Cerebellar cortex (tissue), 1 donor: ENCODE measurements at regions not wholly inside any gene's neighbourhood (a gene's known extent, or its start where the extent isn't known, plus 50 kb on each side); places are given as distances from the start of the nearest gene placed in this dataset.

ENCODE experiments used
- DNase-seq: peaks from one replicate; pipeline ENCODE4 v3.0.0-alpha.2; 2015; ENCODE audit warnings: low spot score

GRCh38 chr17:77647531-77647930 lies 311.0 kb upstream of the TNRC6C start:
- DNase-seq: no peak

- DNase-seq: no peak
Measured at GRCh38 chr17:77649717-77650211, 308.7 kb upstream of the TNRC6C start.

GRCh38 chr17:77651988-77652387 lies 306.5 kb upstream of the TNRC6C start:
- DNase-seq: no peak

GRCh38 chr17:77654296-77654695 lies 304.2 kb upstream of the TNRC6C start:
- DNase-seq: no peak

GRCh38 chr17:77654850-77655249 lies 303.7 kb upstream of the TNRC6C start:
- no peak for DNase-seq

GRCh38 chr17:77656054-77656453 lies 302.4 kb upstream of the TNRC6C start:
- DNase-seq: no peak

GRCh38 chr17:77657839-77658238 lies 300.7 kb upstream of the TNRC6C start:
- peak; percentile 65 for DNase-seq

- DNase-seq: no peak
Measured at GRCh38 chr17:77660524-77660923, 298.0 kb upstream of the TNRC6C start.

GRCh38 chr17:77662833-77663232 lies 295.7 kb upstream of the TNRC6C start:
- no peak for DNase-seq

GRCh38 chr17:77664097-77664729 lies 294.3 kb upstream of the TNRC6C start:
- DNase-seq: no peak

GRCh38 chr17:77665833-77666232 lies 292.7 kb upstream of the TNRC6C start:
- DNase-seq: no peak

- no peak for DNase-seq
Measured at GRCh38 chr17:77666462-77666861, 292.0 kb upstream of the TNRC6C start.

GRCh38 chr17:77666881-77667395 lies 291.6 kb upstream of the TNRC6C start:
- DNase-seq: no peak

- no peak for DNase-seq
Measured at GRCh38 chr17:77667478-77667877, 291.0 kb upstream of the TNRC6C start.

- DNase-seq: no peak
Measured at GRCh38 chr17:77668518-77668917, 290.0 kb upstream of the TNRC6C start.

GRCh38 chr17:77670173-77670572 lies 288.3 kb upstream of the TNRC6C start:
- DNase-seq: no peak

- DNase-seq: no peak
Measured at GRCh38 chr17:77674358-77674757, 284.1 kb upstream of the TNRC6C start.

- DNase-seq: no peak
Measured at GRCh38 chr17:77675411-77675810, 283.1 kb upstream of the TNRC6C start.

GRCh38 chr17:77675816-77676215 lies 282.7 kb upstream of the TNRC6C start:
- DNase-seq: no peak

GRCh38 chr17:77676237-77676661 lies 282.3 kb upstream of the TNRC6C start:
- DNase-seq: no peak

GRCh38 chr17:77677211-77677610 lies 281.3 kb upstream of the TNRC6C start:
- DNase-seq: no peak

- DNase-seq: no peak
Measured at GRCh38 chr17:77677630-77678029, 280.9 kb upstream of the TNRC6C start.

- peak; percentile 34 for DNase-seq
Measured at GRCh38 chr17:77679589-77679988, 278.9 kb upstream of the TNRC6C start.

GRCh38 chr17:77681861-77682260 lies 276.6 kb upstream of the TNRC6C start:
- DNase-seq: peak; percentile 65
